GM12865 (cell line): ENCODE measurements at regions not wholly inside any gene's neighbourhood (a gene's known extent, or its start where the extent isn't known, plus 50 kb on each side); places are given as distances from the start of the nearest gene placed in this dataset.
"Not testable (repeated sequence)": the region's sequence is repeated elsewhere in the genome, so short reads cannot be mapped to it uniquely, and the experiment has no call there.

Experiments used
- DNase-seq: peaks from one replicate; pipeline ENCODE4 v3.0.0; 2010; ENCODE audit warnings: low read depth
- H3K4me3 ChIP-seq: 2 replicates; pipeline ENCODE4 v1.5.1; 2011; ENCODE audit warnings: mild to moderate bottlenecking, low read depth, low read length, control low read depth
- TF ChIP-seq, protein P1 (sequence below): IDR thresholded peaks from 2 replicates; pipeline ENCODE4 v1.5.1; 2011; ENCODE audit warnings: low read length, control low read depth, low read depth, inconsistent platforms; ENCODE audit not compliant: insufficient read depth; ENCODE audit errors: missing control alignments

GRCh38 chr16:5187402-5187952 lies 89.9 kb upstream of the EEF2KMT start:
- DNase-seq = no peak
- no peak overlapping the region for H3K4me3 ChIP-seq
- TF ChIP-seq, protein P1, sequence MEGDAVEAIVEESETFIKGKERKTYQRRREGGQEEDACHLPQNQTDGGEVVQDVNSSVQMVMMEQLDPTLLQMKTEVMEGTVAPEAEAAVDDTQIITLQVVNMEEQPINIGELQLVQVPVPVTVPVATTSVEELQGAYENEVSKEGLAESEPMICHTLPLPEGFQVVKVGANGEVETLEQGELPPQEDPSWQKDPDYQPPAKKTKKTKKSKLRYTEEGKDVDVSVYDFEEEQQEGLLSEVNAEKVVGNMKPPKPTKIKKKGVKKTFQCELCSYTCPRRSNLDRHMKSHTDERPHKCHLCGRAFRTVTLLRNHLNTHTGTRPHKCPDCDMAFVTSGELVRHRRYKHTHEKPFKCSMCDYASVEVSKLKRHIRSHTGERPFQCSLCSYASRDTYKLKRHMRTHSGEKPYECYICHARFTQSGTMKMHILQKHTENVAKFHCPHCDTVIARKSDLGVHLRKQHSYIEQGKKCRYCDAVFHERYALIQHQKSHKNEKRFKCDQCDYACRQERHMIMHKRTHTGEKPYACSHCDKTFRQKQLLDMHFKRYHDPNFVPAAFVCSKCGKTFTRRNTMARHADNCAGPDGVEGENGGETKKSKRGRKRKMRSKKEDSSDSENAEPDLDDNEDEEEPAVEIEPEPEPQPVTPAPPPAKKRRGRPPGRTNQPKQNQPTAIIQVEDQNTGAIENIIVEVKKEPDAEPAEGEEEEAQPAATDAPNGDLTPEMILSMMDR = no peak

GRCh38 chr16:5186381-5186903 lies 88.8 kb upstream of the EEF2KMT start:
- TF ChIP-seq, protein P1 = no peak
- no peak for DNase-seq
- H3K4me3 ChIP-seq = no peak overlapping the region

GRCh38 chr16:5176505-5176904 lies 78.9 kb upstream of the EEF2KMT start:
- TF ChIP-seq, protein P1 = no peak
- no peak overlapping the region for H3K4me3 ChIP-seq
- DNase-seq = no peak

GRCh38 chr16:5175266-5175665 lies 77.7 kb upstream of the EEF2KMT start:
- TF ChIP-seq, protein P1 = no peak
- no peak for DNase-seq
- no peak overlapping the region for H3K4me3 ChIP-seq

DNA sequence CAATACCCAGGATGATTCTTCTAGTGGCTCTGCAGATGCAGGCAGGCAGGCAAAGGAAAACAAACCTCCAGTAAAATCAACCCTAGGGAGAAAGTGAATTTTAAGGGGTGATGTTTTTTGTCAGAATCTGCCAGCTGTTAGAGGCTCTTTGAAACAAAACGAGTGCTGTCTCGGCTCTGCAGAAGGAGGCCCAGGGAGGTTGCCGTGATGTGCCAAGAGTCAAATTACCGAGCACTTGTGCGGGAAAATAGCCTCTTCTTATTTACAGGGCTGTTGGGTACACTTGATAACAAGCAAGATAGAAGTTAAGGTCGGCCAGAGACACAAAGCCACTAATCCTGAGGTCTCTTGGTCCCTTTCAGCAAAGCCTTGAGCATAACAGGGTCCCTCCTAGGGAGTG lies 68.9 kb upstream of the EEF2KMT start:
- no peak for DNase-seq
- TF ChIP-seq, protein P1 = no peak
- no peak overlapping the region for H3K4me3 ChIP-seq

- H3K4me3 ChIP-seq, DNase-seq: not testable (repeated sequence)
Measured at GRCh38 chr16:5165429-5165828, 67.8 kb upstream of the EEF2KMT start.

- DNase-seq, H3K4me3 ChIP-seq: not testable (repeated sequence)
Measured at GRCh38 chr16:5162801-5163200, 65.2 kb upstream of the EEF2KMT start.

GRCh38 chr16:5161888-5162287 lies 64.3 kb upstream of the EEF2KMT start:
- not testable (repeated sequence) for DNase-seq, H3K4me3 ChIP-seq

GRCh38 chr16:5160010-5160409 lies 62.4 kb upstream of the EEF2KMT start:
- H3K4me3 ChIP-seq = peak overlapping the region; percentile 60
- peak; percentile 83 for DNase-seq

DNA sequence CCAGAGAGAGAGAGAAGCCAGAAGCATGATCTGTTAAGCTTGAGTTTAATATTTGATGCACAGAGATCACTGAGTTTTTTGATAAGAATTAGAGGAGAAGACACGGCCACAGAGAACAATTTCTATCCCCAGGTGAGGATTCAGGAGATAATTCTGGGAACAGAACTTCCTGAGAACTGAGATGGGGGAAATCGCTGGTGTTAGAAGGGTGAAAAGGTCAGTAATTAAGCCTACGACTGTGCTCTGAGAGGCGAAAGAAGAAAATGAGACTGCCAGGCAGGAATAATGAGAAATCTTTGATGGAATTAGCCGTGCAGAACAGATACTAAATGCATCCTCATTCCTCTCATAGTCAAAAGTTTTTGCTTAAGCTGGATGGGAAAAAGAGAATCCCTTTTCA lies 61.9 kb upstream of the EEF2KMT start:
- not testable (repeated sequence) for DNase-seq

More for the DNA sequence above, 61.9 kb upstream of the EEF2KMT start:
- peak overlapping the region; percentile 60 for H3K4me3 ChIP-seq
